Thoracic aorta (tissue), 2 donors: ENCODE measurements at regions not wholly inside any gene's neighbourhood (a gene's known extent, or its start where the extent isn't known, plus 50 kb on each side); places are given as distances from the start of the nearest gene placed in this dataset.

Source experiments
- ATAC-seq: fragments of 150-250 bp; one replicate; pipeline ENCODE4 v1.8.0; 2017; ENCODE audit warnings: low read depth; ENCODE audit not compliant: insufficient number of reproducible peaks, low FRiP score
- DNase-seq: peaks from one replicate; pipeline ENCODE4 v3.0.0-alpha.2; 2020; ENCODE audit warnings: low spot score
- H3K27ac ChIP-seq, 2 donors: fragments of 200-600 bp; sonication (generic); 1 replicate in 1 of 2; 2 replicates in 1 of 2; pipeline ENCODE4 v1.5.1; 2016; ENCODE audit warnings: mild to moderate bottlenecking in 2 of 2, moderate library complexity in 2 of 2
- H3K27me3 ChIP-seq: fragments of 200-600 bp; sonication (generic); replicated peaks from 2 replicates; pipeline ENCODE4 v1.6.0; 2016; ENCODE audit warnings: mild to moderate bottlenecking; ENCODE audit not compliant: insufficient read depth
- H3K36me3 ChIP-seq: fragments of 200-600 bp; sonication (generic); one replicate; pipeline ENCODE4 v1.5.1; 2016
- H3K4me1 ChIP-seq, 2 donors: fragments of 200-600 bp; sonication (generic); 1 replicate in 1 of 2; 2 replicates in 1 of 2; pipeline versions ENCODE4 v1.5.1 to v1.6.0; 2016; ENCODE audit warnings: low read depth in 2 of 2, mild to moderate bottlenecking in 1 of 2; ENCODE audit not compliant: control insufficient read depth in 1 of 2
- H3K4me3 ChIP-seq: fragments of 200-600 bp; sonication (generic); 2 replicates; pipeline ENCODE4 v1.5.1; 2016; ENCODE audit warnings: mild to moderate bottlenecking
- H3K9me3 ChIP-seq: fragments of 200-600 bp; sonication (generic); 2 replicates; pipeline ENCODE4 v1.5.1; 2016
- TF ChIP-seq, protein P1 (sequence below): fragments of 200-600 bp; sonication (generic); IDR thresholded peaks from one replicate; pipeline ENCODE4 v1.5.1; 2019; ENCODE audit warnings: antibody characterized with exemption

DNA sequence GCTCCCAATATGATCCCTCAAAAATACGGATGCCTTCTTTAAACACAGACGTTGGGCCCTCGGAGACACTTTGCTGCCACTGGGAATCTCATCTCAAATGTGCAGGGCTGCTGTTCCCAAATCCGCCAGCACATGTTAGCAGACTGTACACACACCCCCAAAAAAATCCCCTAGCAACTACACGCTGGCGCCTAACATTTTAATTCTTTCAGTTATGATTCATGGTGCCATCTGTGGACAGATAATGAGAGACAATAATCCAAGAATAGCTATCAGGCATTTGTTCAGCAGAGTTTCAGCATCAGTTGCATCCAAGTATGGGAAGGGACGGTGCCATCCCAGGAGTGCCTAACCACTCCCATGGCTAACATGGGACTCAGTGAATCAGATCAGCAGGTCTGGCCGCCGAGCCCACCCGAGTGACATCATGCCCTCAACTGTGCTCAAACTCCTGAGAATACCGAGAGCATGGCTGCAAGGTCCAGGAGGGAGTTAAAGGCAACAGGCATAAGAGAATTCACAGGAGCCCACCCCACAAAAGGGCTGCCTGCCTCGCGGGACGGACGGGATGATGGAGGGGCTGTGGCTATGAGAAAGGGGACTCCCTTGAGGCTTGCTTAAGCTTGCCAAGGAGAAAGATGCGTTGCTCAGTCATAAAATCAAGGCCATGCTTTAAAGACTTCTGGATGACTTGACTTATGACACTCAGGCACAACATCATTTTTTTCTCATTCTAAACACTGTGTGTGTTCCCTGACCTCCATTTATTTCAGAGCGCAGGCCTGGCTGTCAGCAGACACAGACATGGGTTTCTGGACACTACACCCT is 337.0 kb downstream of the SHANK2 start:
- Histone ChIP-seq H3K27ac (no peak overlapping the region), H3K36me3 (no peaks in the 10 kb centered on the region), H3K4me3 (no peak overlapping the region), H3K4me1 (no peaks in the 10 kb centered on the region), H3K9me3 (no peaks in the 10 kb centered on the region), H3K27me3 (no peaks in the 10 kb centered on the region)
- TF ChIP-seq, protein P1, sequence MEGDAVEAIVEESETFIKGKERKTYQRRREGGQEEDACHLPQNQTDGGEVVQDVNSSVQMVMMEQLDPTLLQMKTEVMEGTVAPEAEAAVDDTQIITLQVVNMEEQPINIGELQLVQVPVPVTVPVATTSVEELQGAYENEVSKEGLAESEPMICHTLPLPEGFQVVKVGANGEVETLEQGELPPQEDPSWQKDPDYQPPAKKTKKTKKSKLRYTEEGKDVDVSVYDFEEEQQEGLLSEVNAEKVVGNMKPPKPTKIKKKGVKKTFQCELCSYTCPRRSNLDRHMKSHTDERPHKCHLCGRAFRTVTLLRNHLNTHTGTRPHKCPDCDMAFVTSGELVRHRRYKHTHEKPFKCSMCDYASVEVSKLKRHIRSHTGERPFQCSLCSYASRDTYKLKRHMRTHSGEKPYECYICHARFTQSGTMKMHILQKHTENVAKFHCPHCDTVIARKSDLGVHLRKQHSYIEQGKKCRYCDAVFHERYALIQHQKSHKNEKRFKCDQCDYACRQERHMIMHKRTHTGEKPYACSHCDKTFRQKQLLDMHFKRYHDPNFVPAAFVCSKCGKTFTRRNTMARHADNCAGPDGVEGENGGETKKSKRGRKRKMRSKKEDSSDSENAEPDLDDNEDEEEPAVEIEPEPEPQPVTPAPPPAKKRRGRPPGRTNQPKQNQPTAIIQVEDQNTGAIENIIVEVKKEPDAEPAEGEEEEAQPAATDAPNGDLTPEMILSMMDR = no peak
- ATAC-seq (no peak), DNase-seq (no peak)

DNA sequence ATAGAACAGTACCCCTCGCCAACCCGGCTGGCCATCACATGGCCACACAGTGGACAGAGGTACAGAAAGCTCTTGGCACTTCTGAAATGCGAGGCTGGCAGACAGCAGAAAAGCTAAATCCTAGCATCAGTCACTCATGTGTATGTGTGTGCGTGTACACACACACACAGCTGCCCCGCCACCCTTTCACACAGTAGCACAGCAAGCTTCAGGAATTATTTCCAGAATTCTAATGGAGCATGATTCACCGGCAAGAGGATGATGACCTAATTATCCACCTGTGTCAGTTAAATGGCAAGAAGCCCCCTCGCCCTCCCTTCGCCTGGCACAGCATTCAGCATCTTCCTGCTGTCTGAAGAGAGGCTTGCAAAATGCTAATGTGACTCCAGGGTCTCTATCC is 336.0 kb downstream of the SHANK2 start:
- Histone ChIP-seq H3K4me1 (no peaks in the 10 kb centered on the region), H3K27ac (no peak overlapping the region), H3K36me3 (no peaks in the 10 kb centered on the region), H3K9me3 (peaks cover under 1% of the 10 kb centered on the region), H3K27me3 (no peaks in the 10 kb centered on the region), H3K4me3 (no peak overlapping the region)
- ATAC-seq (no peak), DNase-seq (no peak)
- TF ChIP-seq, protein P1 = no peak

DNA sequence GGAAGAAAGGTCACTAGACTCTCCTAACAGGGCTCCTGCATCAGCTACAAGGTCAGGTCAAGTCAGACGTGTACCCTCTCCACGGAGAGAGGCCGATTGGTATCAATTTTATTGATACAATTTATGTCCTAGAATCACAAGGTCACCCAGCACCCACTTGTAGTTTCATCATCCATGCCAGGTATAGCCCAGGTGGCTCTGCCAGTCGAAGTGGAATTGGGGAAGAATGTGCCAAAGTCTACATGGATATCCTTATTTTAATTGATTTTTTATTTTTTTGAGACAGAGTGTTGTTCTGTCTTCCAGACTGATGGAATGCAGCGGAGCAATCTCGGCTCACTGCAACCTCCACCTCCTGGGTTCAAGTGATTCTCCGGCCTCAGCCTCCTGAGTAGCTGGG is 334.1 kb downstream of the SHANK2 start:
- TF ChIP-seq, protein P1 = no peak
- no peak overlapping the region for H3K27ac ChIP-seq
- peaks cover 12% of the 10 kb centered on the region for H3K9me3 ChIP-seq
- DNase-seq (no peak), ATAC-seq (no peak)
- H3K4me3 ChIP-seq = no peak overlapping the region
- no peaks in the 10 kb centered on the region for H3K36me3 ChIP-seq
- no peaks in the 10 kb centered on the region for H3K27me3 ChIP-seq
- no peaks in the 10 kb centered on the region for H3K4me1 ChIP-seq

DNA sequence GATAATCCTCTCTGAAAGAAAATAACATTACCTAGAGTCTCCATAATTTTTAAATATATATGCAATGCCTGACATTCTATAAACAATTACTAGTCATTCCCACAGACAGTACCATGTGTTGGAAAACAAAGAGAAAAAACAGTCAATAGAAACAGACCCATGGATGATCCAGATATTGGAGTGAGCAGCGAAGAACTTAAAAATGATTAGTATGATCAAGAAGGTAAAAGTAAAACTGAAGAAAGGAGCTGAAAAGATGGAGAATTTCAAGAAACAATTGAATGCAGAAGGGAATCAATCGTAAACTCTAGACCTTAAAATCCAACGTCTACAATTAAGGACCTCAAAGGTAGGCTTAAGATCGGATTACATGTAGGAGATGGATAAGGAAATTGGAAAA is 330.6 kb downstream of the SHANK2 start:
- peaks cover 12% of the 10 kb centered on the region for H3K9me3 ChIP-seq
- ATAC-seq = no peak
- H3K36me3 ChIP-seq = no peaks in the 10 kb centered on the region
- no peaks in the 10 kb centered on the region for H3K27me3 ChIP-seq
- H3K27ac ChIP-seq = no peak overlapping the region
- DNase-seq = no peak
- H3K4me1 ChIP-seq = no peaks in the 10 kb centered on the region
- TF ChIP-seq, protein P1 = no peak
- no peak overlapping the region for H3K4me3 ChIP-seq

DNA sequence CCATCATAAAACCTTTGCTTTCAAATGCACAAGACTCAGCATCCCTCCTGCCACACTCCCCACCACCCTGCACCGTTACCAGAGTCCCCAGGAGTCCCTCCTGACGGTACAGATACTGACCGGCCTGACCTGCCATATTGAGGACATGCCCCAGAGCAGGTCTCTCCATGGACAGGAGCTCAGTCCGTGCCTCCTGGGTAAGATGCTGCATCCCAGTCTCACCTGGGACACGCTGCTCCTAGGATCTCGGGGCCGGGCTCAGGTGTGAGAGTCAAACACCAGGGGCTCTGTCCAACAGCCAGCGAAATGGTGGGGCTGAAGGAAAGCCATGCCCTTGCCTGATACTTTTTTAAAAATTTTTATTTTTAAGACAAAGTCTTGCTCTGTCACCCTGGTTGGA is 328.3 kb downstream of the SHANK2 start:
- TF ChIP-seq, protein P1 = no peak
- Histone ChIP-seq H3K27ac (no peak overlapping the region), H3K27me3 (no peaks in the 10 kb centered on the region), H3K9me3 (peaks cover 12% of the 10 kb centered on the region), H3K4me3 (no peak overlapping the region), H3K36me3 (no peaks in the 10 kb centered on the region), H3K4me1 (no peaks in the 10 kb centered on the region)
- DNase-seq (no peak), ATAC-seq (no peak)
